Panc1 (cell line): ENCODE measurements at regions not wholly inside any gene's neighbourhood (a gene's known extent, or its start where the extent isn't known, plus 50 kb on each side); places are given as distances from the start of the nearest gene placed in this dataset.

Experiments
- ATAC-seq: fragments of 200-7000 bp; cut with Tn5 transposase; 2 replicates; pipeline ENCODE4 v1.9.1; 2020; ENCODE audit warnings: mild to moderate bottlenecking, moderate library complexity
- BruUV-seq: library from RNA; stranded (reverse); fragments of 400-500 nt; replicated peaks from 2 replicates; lab custom pipeline; 2021; lab: Mats Ljungman, UMichigan
- CTCF ChIA-PET: fragments of 300-600 bp; sonication (Branson Sonifier 250); formaldehyde crosslinking; loops from one replicate; lab custom pipeline; 2022; ENCODE audit warnings: antibody characterized with exemption; lab: Charles Lee
- POLR2A ChIA-PET: fragments of 300-600 bp; sonication (Branson Sonifier 250); formaldehyde crosslinking; loops from one replicate; lab custom pipeline; 2022; ENCODE audit warnings: antibody characterized with exemption; lab: Charles Lee
- DNase-seq: peaks from one replicate; pipeline ENCODE4 v3.0.0-alpha.2; 2010; ENCODE audit warnings: low read depth, low spot score
- H3K27ac ChIP-seq: 2 replicates; pipeline ENCODE4 v1.5.1; 2011; ENCODE audit warnings: mild to moderate bottlenecking, low read length, inconsistent platforms
- H3K27me3 ChIP-seq: fragments of 200-500 bp; sonication (Bioruptor generic); 2 replicates; pipeline ENCODE4 v1.6.0; 2014; ENCODE audit warnings: low read length, inconsistent platforms; ENCODE audit not compliant: control insufficient read depth, insufficient read depth
- H3K36me3 ChIP-seq: fragments of 200-500 bp; sonication (Bioruptor generic); 2 replicates; pipeline ENCODE4 v1.5.1; 2014; ENCODE audit warnings: inconsistent platforms, mild to moderate bottlenecking, low read length, moderate library complexity; ENCODE audit not compliant: control insufficient read depth, insufficient read depth
- H3K4me1 ChIP-seq: 2 replicates; pipeline ENCODE4 v1.5.1; 2011; ENCODE audit warnings: inconsistent platforms, mild to moderate bottlenecking, low read length, moderate library complexity; ENCODE audit not compliant: control insufficient read depth, insufficient read depth
- H3K4me3 ChIP-seq, 2 experiments: 2 replicates each; pipeline ENCODE4 v1.5.1; 2011 to 2012; ENCODE audit warnings: low read depth in 2 of 2, low read length in 2 of 2, mild to moderate bottlenecking in 2 of 2, inconsistent platforms in 1 of 2, moderate library complexity in 1 of 2
- H3K9me3 ChIP-seq: fragments of 200-500 bp; sonication (Bioruptor generic); 2 replicates; pipeline ENCODE4 v1.5.1; 2014; ENCODE audit warnings: low read depth, mild to moderate bottlenecking, inconsistent platforms, low read length, moderate library complexity; ENCODE audit not compliant: control insufficient read depth, insufficient read depth
- POLR2AphosphoS5 ChIP-seq: IDR thresholded peaks from 2 replicates; pipeline ENCODE4 v1.6.1; 2012; ENCODE audit warnings: mild to moderate bottlenecking, low read depth, low read length, moderate library complexity
- REST ChIP-seq, 2 experiments: IDR thresholded peaks; 2 replicates each; pipeline ENCODE4 v1.6.1; 2011 to 2012; ENCODE audit warnings: low read depth in 2 of 2, control low read depth in 1 of 2, low read length in 1 of 2, mild to moderate bottlenecking in 1 of 2, moderate library complexity in 1 of 2; ENCODE audit not compliant: insufficient read depth in 1 of 2
- SIN3A ChIP-seq: IDR thresholded peaks from 2 replicates; pipeline ENCODE4 v1.6.1; 2012; ENCODE audit warnings: low read depth, mild to moderate bottlenecking, low read length, moderate library complexity, borderline replicate concordance; ENCODE audit not compliant: insufficient read depth
- TCF7L2 ChIP-seq: IDR thresholded peaks from 2 replicates; pipeline ENCODE4 v1.6.1; 2011; ENCODE audit warnings: mild to moderate bottlenecking, low read depth, low read length, inconsistent platforms
- in situ Hi-C: cut with HindIII; loops from 2 replicates; pipeline ENCODE4 v1.10.0; 2016; ENCODE audit warnings: low sequenced_read_pairs, low pct_unique_long_range_greater_than_20kb
- intact Hi-C: fragments of 100-400 bp; cut with micrococcal nuclease; formaldehyde crosslinking; loops from one replicate; pipeline ENCODE4 v1.10.0; 2022; ENCODE audit not compliant: unreplicated experiment
- TF ChIP-seq, protein P1 (sequence below): fragments of 450-650 bp; IDR thresholded peaks from 2 replicates; pipeline ENCODE4 v1.5.1; 2017; ENCODE audit warnings: mild to moderate bottlenecking

DNA sequence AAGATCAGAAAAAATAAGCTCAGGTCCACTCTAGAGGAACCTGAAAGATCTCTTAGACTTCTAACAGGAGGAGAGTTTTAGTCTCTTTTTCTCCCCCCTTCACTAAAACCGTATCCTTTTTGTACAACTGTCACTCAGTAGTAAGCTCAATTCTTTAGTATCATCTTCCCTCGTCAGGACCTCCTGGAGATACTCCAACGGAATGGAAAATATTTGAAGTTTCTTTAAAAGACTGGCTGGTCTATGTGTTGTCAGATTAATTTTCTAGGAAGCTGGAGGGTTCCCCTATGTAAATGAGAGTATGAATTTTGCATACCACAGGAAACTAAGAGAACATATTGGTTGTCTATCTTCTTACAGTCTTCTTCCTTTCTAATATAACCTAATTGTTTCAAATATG lies 747.7 kb upstream of the CBLB start:
- no peak for ATAC-seq
- no peak overlapping the region for H3K27ac ChIP-seq
- no peak overlapping the region for H3K4me3 ChIP-seq
- no peaks in the 10 kb centered on the region for H3K36me3 ChIP-seq
- H3K9me3 ChIP-seq, result no peaks in the 10 kb centered on the region
- H3K4me1 ChIP-seq, result no peaks in the 10 kb centered on the region
- TF ChIP-seq SIN3A, result no peak
- TF ChIP-seq TCF7L2, result no peak
- no peak for TF ChIP-seq REST (IDR thresholded peaks at IDR 0.05; ENCODE audit: insufficient read depth in 1 of 2, low read depth in 2 of 2, low read length in 1 of 2)
- no peak for TF ChIP-seq POLR2AphosphoS5
- TF ChIP-seq, protein P1, sequence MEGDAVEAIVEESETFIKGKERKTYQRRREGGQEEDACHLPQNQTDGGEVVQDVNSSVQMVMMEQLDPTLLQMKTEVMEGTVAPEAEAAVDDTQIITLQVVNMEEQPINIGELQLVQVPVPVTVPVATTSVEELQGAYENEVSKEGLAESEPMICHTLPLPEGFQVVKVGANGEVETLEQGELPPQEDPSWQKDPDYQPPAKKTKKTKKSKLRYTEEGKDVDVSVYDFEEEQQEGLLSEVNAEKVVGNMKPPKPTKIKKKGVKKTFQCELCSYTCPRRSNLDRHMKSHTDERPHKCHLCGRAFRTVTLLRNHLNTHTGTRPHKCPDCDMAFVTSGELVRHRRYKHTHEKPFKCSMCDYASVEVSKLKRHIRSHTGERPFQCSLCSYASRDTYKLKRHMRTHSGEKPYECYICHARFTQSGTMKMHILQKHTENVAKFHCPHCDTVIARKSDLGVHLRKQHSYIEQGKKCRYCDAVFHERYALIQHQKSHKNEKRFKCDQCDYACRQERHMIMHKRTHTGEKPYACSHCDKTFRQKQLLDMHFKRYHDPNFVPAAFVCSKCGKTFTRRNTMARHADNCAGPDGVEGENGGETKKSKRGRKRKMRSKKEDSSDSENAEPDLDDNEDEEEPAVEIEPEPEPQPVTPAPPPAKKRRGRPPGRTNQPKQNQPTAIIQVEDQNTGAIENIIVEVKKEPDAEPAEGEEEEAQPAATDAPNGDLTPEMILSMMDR, result no peak
- no TSS peak for BruUV-seq
- intact Hi-C loops, result loop anchor here (10.0 kb wide), 1 partner anchor 448 kb away; no protein-coding TSS in a partner anchor
- in situ Hi-C loops, result no loop called here
- no peak for DNase-seq
- POLR2A ChIA-PET, result no interaction called here
- H3K27me3 ChIP-seq, result no peaks in the 10 kb centered on the region
- CTCF ChIA-PET, result no interaction called here

- Histone ChIP-seq H3K4me1 (no peaks in the 10 kb centered on the region), H3K27me3 (no peaks in the 10 kb centered on the region), H3K9me3 (no peaks in the 10 kb centered on the region), H3K4me3 (no peak overlapping the region), H3K27ac (no peak overlapping the region), H3K36me3 (no peaks in the 10 kb centered on the region)
- ChIA-PET CTCF (no interaction called here), POLR2A (interaction anchor here (0.6 kb wide), 1 partner anchor 33 kb away, joined by 4 read pairs; no protein-coding TSS in a partner anchor)
- ATAC-seq (no peak), DNase-seq (no peak)
- in situ Hi-C loops, result no loop called here
- no TSS peak for BruUV-seq
- intact Hi-C loops, result loop anchor here (10.0 kb wide), 1 partner anchor 448 kb away; no protein-coding TSS in a partner anchor
- TF ChIP-seq, protein P1, result no peak
- TF ChIP-seq SIN3A, result no peak
Observed at GRCh38 chr3:106617276-106617675, 748.5 kb upstream of the CBLB start.
